Fibroblast of lung (primary cell): ENCODE measurements at regions not wholly inside any gene's neighbourhood (a gene's known extent, or its start where the extent isn't known, plus 50 kb on each side); places are given as distances from the start of the nearest gene placed in this dataset.

ENCODE experiments used
- CTCF ChIP-seq, 2 donors: IDR thresholded peaks in 1 of 2; conservative IDR thresholded peaks in 1 of 2; 1 replicate in 1 of 2; 2 replicates in 1 of 2; pipeline ENCODE4 v1.5.1; 2011 to 2012; ENCODE audit warnings: low read length in 2 of 2, control low read depth in 1 of 2, inconsistent platforms in 1 of 2, low read depth in 1 of 2, mild to moderate bottlenecking in 1 of 2
- EZH2 ChIP-seq: IDR thresholded peaks from 2 replicates; pipeline ENCODE4 v1.5.1; 2012; ENCODE audit warnings: low read length, control low read depth, mild to moderate bottlenecking; ENCODE audit errors: missing control alignments

DNA sequence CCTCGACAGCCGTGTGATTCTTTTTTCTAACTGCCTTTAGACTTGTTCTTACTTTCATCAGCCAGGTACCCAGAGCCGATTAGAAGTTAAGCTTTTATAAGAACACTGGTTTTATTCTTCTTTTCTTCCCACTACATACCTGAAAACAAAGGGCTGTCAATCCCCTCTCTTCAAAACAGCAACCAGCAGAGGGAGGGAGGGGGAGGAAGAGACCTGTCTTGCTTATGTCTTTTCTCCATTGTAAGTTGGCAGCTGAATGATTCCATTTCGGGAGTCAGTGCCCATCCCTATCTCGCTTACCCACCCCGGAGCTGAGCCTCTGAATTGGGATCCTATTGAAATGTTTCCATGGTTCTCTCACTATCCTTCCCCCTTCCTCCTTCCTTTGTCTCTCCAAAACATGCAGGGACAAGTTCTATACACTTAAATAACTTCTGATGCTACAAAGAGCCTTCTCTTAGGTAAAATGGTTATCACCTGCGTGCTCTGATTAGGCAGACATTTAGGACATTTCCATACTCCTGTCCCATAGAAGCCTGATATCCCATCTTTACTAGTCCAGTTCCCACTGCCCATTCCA is 83.9 kb upstream of the WWC1 start:
- no peak for TF ChIP-seq CTCF (conservative IDR thresholded peaks at IDR 0.05 in 1 of 2, IDR thresholded peaks at IDR 0.05 in 1 of 2; ENCODE audit: low read depth in 1 of 2, low read length in 2 of 2)
- TF ChIP-seq EZH2: no peak
